Natural killer cell treated with Interleukin-12 subunit alpha and Interleukin-12 subunit beta and Interleukin-15 and Interleukin-18, amount 100 ng/mL, for 72 hours (primary cell): ENCODE measurements at regions not wholly inside any gene's neighbourhood (a gene's known extent, or its start where the extent isn't known, plus 50 kb on each side); places are given as distances from the start of the nearest gene placed in this dataset.
"Not testable (repeated sequence)": the region's sequence is repeated elsewhere in the genome, so short reads cannot be mapped to it uniquely, and the experiment has no call there.

Experiments
- ATAC-seq, 2 donors: fragments of 150-1000 bp; cut with Tn5 transposase in 1 of 2; sonication (Bioruptor Pico), chemical (Tn5 transposase) in 1 of 2; 2 replicates each; pipeline ENCODE4 v1.10.0; 2021
- DNase-seq: peaks from one replicate; pipeline ENCODE4 v3.0.0; 2022; ENCODE audit warnings: low spot score
- H3K27ac Mint-ChIP-seq, 2 donors: 1 replicate in 1 of 2; 2 replicates in 1 of 2; pipeline ENCODE4 v1.8.0; 2022; ENCODE audit warnings: mixed read lengths in 2 of 2, mild to moderate bottlenecking in 1 of 2, moderate library complexity in 1 of 2
- H3K27me3 Mint-ChIP-seq, 2 donors: 1 replicate in 1 of 2; 2 replicates in 1 of 2; pipeline ENCODE4 v1.8.0; 2022; ENCODE audit warnings: mixed read lengths in 2 of 2
- H3K36me3 Mint-ChIP-seq: one replicate; pipeline ENCODE4 v1.8.0; 2022; ENCODE audit warnings: mixed read lengths
- H3K4me1 Mint-ChIP-seq, 2 donors: 1 replicate in 1 of 2; 2 replicates in 1 of 2; pipeline ENCODE4 v1.8.0; 2022; ENCODE audit warnings: low read depth in 2 of 2, mixed read lengths in 2 of 2, mild to moderate bottlenecking in 1 of 2
- H3K4me3 Mint-ChIP-seq: one replicate; pipeline ENCODE4 v1.8.0; 2022; ENCODE audit warnings: mixed read lengths
- H3K9me3 Mint-ChIP-seq: 2 replicates; pipeline ENCODE4 v1.8.0; 2022; ENCODE audit warnings: mixed read lengths

GRCh38 chr19:21610787-21611186 is 105.4 kb downstream of the ZNF429 start:
- H3K36me3 Mint-ChIP-seq, result no peaks in the 10 kb centered on the region
- H3K4me1 Mint-ChIP-seq, result no peaks in the 10 kb centered on the region
- no peaks in the 10 kb centered on the region for H3K27me3 Mint-ChIP-seq
- ATAC-seq (no peak), DNase-seq (no peak)
- H3K4me3 Mint-ChIP-seq, result no peak overlapping the region
- no peaks in the 10 kb centered on the region for H3K9me3 Mint-ChIP-seq
- no peak overlapping the region for H3K27ac Mint-ChIP-seq

GRCh38 chr19:21610341-21610740 is 104.9 kb downstream of the ZNF429 start:
- no peaks in the 10 kb centered on the region for H3K36me3 Mint-ChIP-seq
- no peaks in the 10 kb centered on the region for H3K4me1 Mint-ChIP-seq
- no peak overlapping the region for H3K27ac Mint-ChIP-seq
- no peaks in the 10 kb centered on the region for H3K27me3 Mint-ChIP-seq
- DNase-seq, result no peak
- no peak overlapping the region for H3K4me3 Mint-ChIP-seq
- ATAC-seq, result no peak
- no peaks in the 10 kb centered on the region for H3K9me3 Mint-ChIP-seq

- peaks cover 17 to 18% of the 10 kb centered on the region in 2 donors for H3K4me1 Mint-ChIP-seq
- H3K4me3 Mint-ChIP-seq, result no peak overlapping the region
- no peaks in the 10 kb centered on the region for H3K9me3 Mint-ChIP-seq
- DNase-seq (no peak), ATAC-seq (no peak)
- H3K36me3 Mint-ChIP-seq, result no peaks in the 10 kb centered on the region
- no peak overlapping the region for H3K27ac Mint-ChIP-seq
- no peaks in the 10 kb centered on the region for H3K27me3 Mint-ChIP-seq
Measured at GRCh38 chr19:21608571-21608970, 103.2 kb downstream of the ZNF429 start.

- Mint-ChIP-seq H3K27ac (no peak overlapping the region), H3K4me1 (peaks cover 20 to 21% of the 10 kb centered on the region in 2 donors), H3K4me3 (no peak overlapping the region), H3K36me3 (no peaks in the 10 kb centered on the region), H3K27me3 (no peaks in the 10 kb centered on the region), H3K9me3 (no peaks in the 10 kb centered on the region)
- ATAC-seq (no peak), DNase-seq (no peak)
Measured at GRCh38 chr19:21607449-21607848, 102.0 kb downstream of the ZNF429 start.

- H3K27ac Mint-ChIP-seq, DNase-seq, H3K36me3 Mint-ChIP-seq, ATAC-seq, H3K27me3 Mint-ChIP-seq, H3K4me3 Mint-ChIP-seq, H3K9me3 Mint-ChIP-seq: not testable (repeated sequence)
- H3K4me1 Mint-ChIP-seq, result peaks cover 20 to 21% of the 10 kb centered on the region in 2 donors
Measured at GRCh38 chr19:21607011-21607410, 101.6 kb downstream of the ZNF429 start.

GRCh38 chr19:21606326-21606725 is 100.9 kb downstream of the ZNF429 start:
- not testable (repeated sequence) for DNase-seq, H3K36me3 Mint-ChIP-seq, H3K9me3 Mint-ChIP-seq, H3K4me3 Mint-ChIP-seq, H3K27ac Mint-ChIP-seq, ATAC-seq, H3K27me3 Mint-ChIP-seq
- H3K4me1 Mint-ChIP-seq, result peaks cover 20 to 21% of the 10 kb centered on the region in 2 donors

- DNase-seq, result no peak
- Mint-ChIP-seq H3K27ac (peak overlapping the region; percentile 26 to 41), H3K36me3 (no peaks in the 10 kb centered on the region), H3K9me3 (no peaks in the 10 kb centered on the region), H3K4me3 (peak overlapping the region; percentile 88), H3K4me1 (peaks cover 20 to 21% of the 10 kb centered on the region in 2 donors), H3K27me3 (no peaks in the 10 kb centered on the region)
- no peak for ATAC-seq
Measured at GRCh38 chr19:21604951-21605476, 99.6 kb downstream of the ZNF429 start.
